ENCODE measurements at regions not wholly inside any gene's neighbourhood (a gene's known extent, or its start where the extent isn't known, plus 50 kb on each side); places are given as distances from the start of the nearest gene placed in this dataset.

DNA sequence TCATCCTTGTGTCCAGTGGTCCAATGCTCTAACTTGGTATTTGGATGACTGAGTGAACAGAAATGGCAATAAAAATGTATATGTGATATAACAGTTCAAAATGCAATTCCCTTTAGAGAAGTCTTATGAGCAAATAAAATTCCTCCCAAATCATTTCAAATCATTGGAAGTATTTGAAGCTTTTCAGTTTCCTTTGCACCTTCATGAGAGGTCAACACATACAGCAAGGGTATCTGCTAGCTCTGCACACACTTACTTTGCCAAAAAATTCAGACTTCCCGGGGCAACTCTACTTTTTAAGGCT, 423.7 kb downstream of the ATP23 start:
- no CpG with 5 or more reads among the region's 1 CpG for WGBS, 2 experiments (ENCODE audit: extremely low coverage in 2 of 2, insufficient read length in 1 of 2)
- peak overlapping the region; percentile 93; the same call in 1 of the 2 replicates for H3K4ac ChIP-seq (ENCODE audit: low read depth, low read length)
- ATAC-seq (ENCODE audit: low read depth) (no peak; the same call in 1 of the 2 replicates), DNase-seq (no peak)
- H3K36me3 ChIP-seq (ENCODE audit: control insufficient read depth, insufficient read depth, low read length): no peaks in the 10 kb centered on the region
- H2BK5ac ChIP-seq (ENCODE audit: low read depth, low read length, poor library complexity, severe bottlenecking): peak overlapping the region; percentile 91
- no peak overlapping the region for H2AFZ ChIP-seq (replicated peaks; ENCODE audit: low read length, poor library complexity)
- H2BK15ac ChIP-seq (ENCODE audit: low read depth, low read length): peak overlapping the region; percentile 98; the same call in 1 of the 3 replicates
- peak overlapping the region; percentile 19; the same call in 1 of the 2 replicates for H4K5ac ChIP-seq (ENCODE audit: low read depth, low read length)
- ChIA-PET CTCF (interaction anchor here (0.6 to 1.3 kb wide), 4 partner anchors 13 to 604 kb away, joined by 3 to 4 read pairs (median 3); no protein-coding TSS in a partner anchor), POLR2A (ENCODE audit: unreplicated experiment) (no interaction called here)
- peaks cover 25% of the 10 kb centered on the region for H3K4me1 ChIP-seq (ENCODE audit: control insufficient read depth, insufficient read depth, low read length)
- no peak overlapping the region; the same call in 1 of the 2 replicates for H3K14ac ChIP-seq (replicated peaks; ENCODE audit: low read depth, low read length)
- TF ChIP-seq MAFK (IDR thresholded peaks at IDR 0.05; ENCODE audit: low read depth, low read length) (no peak), RFX5 (IDR thresholded peaks at IDR 0.05; ENCODE audit: low read depth, low read length) (peak; percentile 71; the same call in 1 of the 2 replicates)
- H3K27ac ChIP-seq (ENCODE audit: insufficient read depth, low read length): peak overlapping the region; percentile 33; the same call in 1 of the 2 replicates
- H3K23ac ChIP-seq (ENCODE audit: low read depth, low read length): no peak overlapping the region
- dilution Hi-C loops (cut with HindIII; ENCODE audit: low sequenced_read_pairs, unreplicated experiment) (no loop called here), in situ Hi-C loops (cut with MboI; ENCODE audit: low sequenced_read_pairs) (loop anchor here (10.0 kb wide), 2 partner anchors 170 to 510 kb away; no protein-coding TSS in a partner anchor), intact Hi-C loops (cut with micrococcal nuclease) (no loop called here)
- H4K91ac ChIP-seq (ENCODE audit: insufficient read depth, low read depth, low read length): peak overlapping the region; percentile 95; the same call in 1 of the 2 replicates
- no peak overlapping the region for H2AK9ac ChIP-seq (replicated peaks; ENCODE audit: low read depth, low read length, poor library complexity)
- peaks cover 19% of the 10 kb centered on the region for H3K9me1 ChIP-seq (ENCODE audit: insufficient read depth, low read length)
- H3K9me3 ChIP-seq (ENCODE audit: control insufficient read depth, insufficient read depth, low read length): no peaks in the 10 kb centered on the region
- no TSS peak for BruUV-seq (replicated peaks)
- H3K27me3 ChIP-seq (ENCODE audit: control insufficient read depth, insufficient read depth, low read length): no peaks in the 10 kb centered on the region
- peak overlapping the region; percentile 93; the same call in 1 of the 2 replicates for H3K18ac ChIP-seq (ENCODE audit: low read depth, low read length)
- H2AK5ac ChIP-seq (ENCODE audit: low read depth, low read length): 0 out of 2 replicates have a peak overlapping the region, but pooled peaks have one; percentile 35
- no peaks in the 10 kb centered on the region for H4K20me1 ChIP-seq (ENCODE audit: insufficient read depth, low read length)
- no peak overlapping the region for H3K4me3 ChIP-seq (ENCODE audit: insufficient read depth, low read depth, low read length)
- peak overlapping the region; percentile 75 to 91 for H4K8ac ChIP-seq (ENCODE audit: low read depth in 2 of 2, low read length in 2 of 2)
- H3K79me1 ChIP-seq (ENCODE audit: low read depth in 1 of 2, low read length in 2 of 2): no peaks in the 10 kb centered on the region
- peak overlapping the region; percentile 98 for H2BK20ac ChIP-seq (ENCODE audit: low read depth, low read length)
- peak overlapping the region; percentile 33; the same call in 1 of the 2 replicates for H3K4me2 ChIP-seq (ENCODE audit: low read depth, low read length)
- peak overlapping the region; percentile 96 for H2BK120ac ChIP-seq (ENCODE audit: low read depth, low read length)
- no peak overlapping the region for H3K9ac ChIP-seq (ENCODE audit: low read depth, low read length)
- no peak overlapping the region for H3K56ac ChIP-seq (ENCODE audit: extremely low read depth, insufficient read depth, low read length)
